ENCODE measurements at regions not wholly inside any gene's neighbourhood (a gene's known extent, or its start where the extent isn't known, plus 50 kb on each side); places are given as distances from the start of the nearest gene placed in this dataset.

- TF ChIP-seq CTCF (IDR thresholded peaks at IDR 0.05; ENCODE audit: low read depth, low read length) (no peak), POLR2A (IDR thresholded peaks at IDR 0.05; ENCODE audit: extremely low read depth, insufficient read length) (no peak), MYC (IDR thresholded peaks at IDR 0.05; ENCODE audit: low read depth, low read length) (no peak)
These were observed 91.7 kb downstream of the MATN1 start for GRCh38 chr1:30631700-30632099.

Measured in NB4 (cell line).